HL-60 (cell line): ENCODE measurements at regions not wholly inside any gene's neighbourhood (a gene's known extent, or its start where the extent isn't known, plus 50 kb on each side); places are given as distances from the start of the nearest gene placed in this dataset.

Experiments
- POLR2AphosphoS5 ChIP-seq: IDR thresholded peaks from 2 replicates; pipeline ENCODE4 v1.6.1; 2012; ENCODE audit warnings: low read depth
- TF ChIP-seq, protein P1 (sequence below): IDR thresholded peaks from one replicate; pipeline ENCODE4 v1.5.1; 2011; ENCODE audit warnings: low read length, control low read depth, inconsistent platforms; ENCODE audit not compliant: insufficient read depth
- TF ChIP-seq, protein P2 (sequence below): IDR thresholded peaks from 2 replicates; pipeline ENCODE4 v1.6.1; 2012; ENCODE audit warnings: low read depth; ENCODE audit not compliant: insufficient replicate concordance

- TF ChIP-seq, protein P1, sequence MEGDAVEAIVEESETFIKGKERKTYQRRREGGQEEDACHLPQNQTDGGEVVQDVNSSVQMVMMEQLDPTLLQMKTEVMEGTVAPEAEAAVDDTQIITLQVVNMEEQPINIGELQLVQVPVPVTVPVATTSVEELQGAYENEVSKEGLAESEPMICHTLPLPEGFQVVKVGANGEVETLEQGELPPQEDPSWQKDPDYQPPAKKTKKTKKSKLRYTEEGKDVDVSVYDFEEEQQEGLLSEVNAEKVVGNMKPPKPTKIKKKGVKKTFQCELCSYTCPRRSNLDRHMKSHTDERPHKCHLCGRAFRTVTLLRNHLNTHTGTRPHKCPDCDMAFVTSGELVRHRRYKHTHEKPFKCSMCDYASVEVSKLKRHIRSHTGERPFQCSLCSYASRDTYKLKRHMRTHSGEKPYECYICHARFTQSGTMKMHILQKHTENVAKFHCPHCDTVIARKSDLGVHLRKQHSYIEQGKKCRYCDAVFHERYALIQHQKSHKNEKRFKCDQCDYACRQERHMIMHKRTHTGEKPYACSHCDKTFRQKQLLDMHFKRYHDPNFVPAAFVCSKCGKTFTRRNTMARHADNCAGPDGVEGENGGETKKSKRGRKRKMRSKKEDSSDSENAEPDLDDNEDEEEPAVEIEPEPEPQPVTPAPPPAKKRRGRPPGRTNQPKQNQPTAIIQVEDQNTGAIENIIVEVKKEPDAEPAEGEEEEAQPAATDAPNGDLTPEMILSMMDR, result no peak
- TF ChIP-seq, protein P2, sequence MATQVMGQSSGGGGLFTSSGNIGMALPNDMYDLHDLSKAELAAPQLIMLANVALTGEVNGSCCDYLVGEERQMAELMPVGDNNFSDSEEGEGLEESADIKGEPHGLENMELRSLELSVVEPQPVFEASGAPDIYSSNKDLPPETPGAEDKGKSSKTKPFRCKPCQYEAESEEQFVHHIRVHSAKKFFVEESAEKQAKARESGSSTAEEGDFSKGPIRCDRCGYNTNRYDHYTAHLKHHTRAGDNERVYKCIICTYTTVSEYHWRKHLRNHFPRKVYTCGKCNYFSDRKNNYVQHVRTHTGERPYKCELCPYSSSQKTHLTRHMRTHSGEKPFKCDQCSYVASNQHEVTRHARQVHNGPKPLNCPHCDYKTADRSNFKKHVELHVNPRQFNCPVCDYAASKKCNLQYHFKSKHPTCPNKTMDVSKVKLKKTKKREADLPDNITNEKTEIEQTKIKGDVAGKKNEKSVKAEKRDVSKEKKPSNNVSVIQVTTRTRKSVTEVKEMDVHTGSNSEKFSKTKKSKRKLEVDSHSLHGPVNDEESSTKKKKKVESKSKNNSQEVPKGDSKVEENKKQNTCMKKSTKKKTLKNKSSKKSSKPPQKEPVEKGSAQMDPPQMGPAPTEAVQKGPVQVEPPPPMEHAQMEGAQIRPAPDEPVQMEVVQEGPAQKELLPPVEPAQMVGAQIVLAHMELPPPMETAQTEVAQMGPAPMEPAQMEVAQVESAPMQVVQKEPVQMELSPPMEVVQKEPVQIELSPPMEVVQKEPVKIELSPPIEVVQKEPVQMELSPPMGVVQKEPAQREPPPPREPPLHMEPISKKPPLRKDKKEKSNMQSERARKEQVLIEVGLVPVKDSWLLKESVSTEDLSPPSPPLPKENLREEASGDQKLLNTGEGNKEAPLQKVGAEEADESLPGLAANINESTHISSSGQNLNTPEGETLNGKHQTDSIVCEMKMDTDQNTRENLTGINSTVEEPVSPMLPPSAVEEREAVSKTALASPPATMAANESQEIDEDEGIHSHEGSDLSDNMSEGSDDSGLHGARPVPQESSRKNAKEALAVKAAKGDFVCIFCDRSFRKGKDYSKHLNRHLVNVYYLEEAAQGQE, result no peak
- TF ChIP-seq POLR2AphosphoS5, result no peak
Observed at GRCh38 chr11:100543386-100543785, 143.7 kb upstream of the ARHGAP42 start.
